ENCODE measurements at regions not wholly inside any gene's neighbourhood (a gene's known extent, or its start where the extent isn't known, plus 50 kb on each side); places are given as distances from the start of the nearest gene placed in this dataset.

DNA sequence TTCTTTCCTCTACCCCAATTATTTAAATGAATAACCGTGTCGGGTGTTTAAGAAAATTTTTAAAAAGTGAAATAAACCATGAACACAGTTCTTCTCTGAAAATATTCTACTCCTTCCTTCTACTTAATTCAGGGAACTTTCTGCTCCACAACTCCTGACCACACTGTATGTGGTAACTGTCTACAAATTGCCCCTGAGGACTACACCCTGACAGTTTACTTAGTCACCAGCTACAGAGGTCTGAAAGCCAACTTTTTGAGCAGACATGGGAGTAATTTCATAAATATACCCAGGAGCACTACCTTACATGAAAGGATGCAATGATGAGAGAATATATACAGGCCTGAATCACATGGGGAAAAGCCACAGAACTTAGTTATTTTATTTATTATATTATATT is 523.2 kb upstream of the SORCS1 start:
- TF ChIP-seq, protein P1, sequence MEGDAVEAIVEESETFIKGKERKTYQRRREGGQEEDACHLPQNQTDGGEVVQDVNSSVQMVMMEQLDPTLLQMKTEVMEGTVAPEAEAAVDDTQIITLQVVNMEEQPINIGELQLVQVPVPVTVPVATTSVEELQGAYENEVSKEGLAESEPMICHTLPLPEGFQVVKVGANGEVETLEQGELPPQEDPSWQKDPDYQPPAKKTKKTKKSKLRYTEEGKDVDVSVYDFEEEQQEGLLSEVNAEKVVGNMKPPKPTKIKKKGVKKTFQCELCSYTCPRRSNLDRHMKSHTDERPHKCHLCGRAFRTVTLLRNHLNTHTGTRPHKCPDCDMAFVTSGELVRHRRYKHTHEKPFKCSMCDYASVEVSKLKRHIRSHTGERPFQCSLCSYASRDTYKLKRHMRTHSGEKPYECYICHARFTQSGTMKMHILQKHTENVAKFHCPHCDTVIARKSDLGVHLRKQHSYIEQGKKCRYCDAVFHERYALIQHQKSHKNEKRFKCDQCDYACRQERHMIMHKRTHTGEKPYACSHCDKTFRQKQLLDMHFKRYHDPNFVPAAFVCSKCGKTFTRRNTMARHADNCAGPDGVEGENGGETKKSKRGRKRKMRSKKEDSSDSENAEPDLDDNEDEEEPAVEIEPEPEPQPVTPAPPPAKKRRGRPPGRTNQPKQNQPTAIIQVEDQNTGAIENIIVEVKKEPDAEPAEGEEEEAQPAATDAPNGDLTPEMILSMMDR (IDR thresholded peaks at IDR 0.05; ENCODE audit: poor library complexity, severe bottlenecking) = no peak
- TF ChIP-seq MXI1 (conservative IDR thresholded peaks at IDR 0.05; ENCODE audit: poor library complexity, severe bottlenecking) (no peak), RAD21 (conservative IDR thresholded peaks at IDR 0.05) (no peak)
